ENCODE measurements at regions not wholly inside any gene's neighbourhood (a gene's known extent, or its start where the extent isn't known, plus 50 kb on each side); places are given as distances from the start of the nearest gene placed in this dataset.

GRCh38 chr12:16090974-16091373 lies 179.8 kb downstream of the DERA start:
- TF ChIP-seq CTCF (IDR thresholded peaks at IDR 0.05) (no peak), POLR2A (IDR thresholded peaks at IDR 0.05) (no peak)

Data from right lobe of liver (tissue), 4 donors.